A549 (cell line): ENCODE measurements at regions not wholly inside any gene's neighbourhood (a gene's known extent, or its start where the extent isn't known, plus 50 kb on each side); places are given as distances from the start of the nearest gene placed in this dataset.

ENCODE experiments used
- ATAC-seq, 2 experiments: fragments of 200-7000 bp in 1 of 2; fragments of >200 bp in 1 of 2; cut with Nextera tagmentation in 1 of 2; cut with Tn5 transposase in 1 of 2; 3 replicates each; pipeline versions ENCODE4 v1.8.0 to v1.9.1; 2018 to 2020; ENCODE audit warnings: mild to moderate bottlenecking in 1 of 2, moderate library complexity in 1 of 2
- CTCF ChIA-PET: fragments of 300-600 bp; sonication (Branson Sonifier 250); formaldehyde crosslinking; extraction: SDS; loops from one replicate; lab custom pipeline; 2021; ENCODE audit warnings: antibody characterized with exemption, inconsistent platforms; lab: Yijun Ruan, JAX
- POLR2A ChIA-PET: fragments of 350-600 bp; formaldehyde crosslinking; extraction: SDS; loops from one replicate; lab custom pipeline; 2021; ENCODE audit warnings: antibody characterized with exemption, inconsistent platforms; lab: Yijun Ruan, JAX
- DNase-seq, 2 experiments: peaks; one replicate each; pipeline versions ENCODE4 v3.0.0 to v3.0.0-alpha.2; 2011 to 2016; ENCODE audit warnings: low read depth in 1 of 2, low spot score in 1 of 2
- FAIRE-seq: peaks from 2 replicates; lab custom pipeline; 2011; peaks lifted over from hg19 to GRCh38; lab: Jason Lieb, UNC
- H3K27ac ChIP-seq, 2 experiments: fragments of >200 bp; sonication (Bioruptor Twin); formaldehyde crosslinking; 3 replicates each; pipeline ENCODE4 v1.5.1; 2016 to 2017
- H3K4me1 ChIP-seq: fragments of >200 bp; sonication (Bioruptor Twin); formaldehyde crosslinking; 3 replicates; pipeline ENCODE4 v1.6.1; 2016
- H3K4me2 ChIP-seq: fragments of >200 bp; sonication (Bioruptor Twin); formaldehyde crosslinking; 3 replicates; pipeline ENCODE4 v1.6.1; 2016
- H3K4me3 ChIP-seq: fragments of >200 bp; sonication (Bioruptor Twin); formaldehyde crosslinking; 3 replicates; pipeline ENCODE4 v1.5.1; 2016
- H3K9me3 ChIP-seq: fragments of >200 bp; sonication (Bioruptor Twin); formaldehyde crosslinking; 3 replicates; pipeline ENCODE4 v1.6.1; 2016
- BCL3 ChIP-seq: fragments of >200 bp; sonication (Bioruptor Twin); formaldehyde crosslinking; IDR thresholded peaks from 3 replicates; pipeline ENCODE4 v1.6.1; 2016
- BHLHE40 ChIP-seq: IDR thresholded peaks from 2 replicates; pipeline ENCODE4 v1.6.1; 2012; ENCODE audit warnings: low read depth, low read length, inconsistent platforms
- CBX8 ChIP-seq: fragments of 200-600 bp; sonication (generic); IDR thresholded peaks from 2 replicates; pipeline ENCODE4 v1.6.1; 2016
- E2F6 ChIP-seq: IDR thresholded peaks from 2 replicates; pipeline ENCODE4 v1.6.1; 2012; ENCODE audit warnings: low read depth, borderline replicate concordance
- EHMT2 ChIP-seq: fragments of 200-600 bp; sonication (generic); IDR thresholded peaks from 2 replicates; pipeline ENCODE4 v1.6.1; 2016; ENCODE audit warnings: antibody characterized with exemption, low read depth, mild to moderate bottlenecking, moderate library complexity
- ELK1 ChIP-seq: fragments of 150-350 bp; IDR thresholded peaks from 2 replicates; pipeline ENCODE4 v1.6.1; 2014; ENCODE audit warnings: low read depth, mild to moderate bottlenecking, low read length
- EP300 ChIP-seq, 2 experiments: fragments of >200 bp; sonication (Bioruptor Twin); formaldehyde crosslinking; IDR thresholded peaks; 2 replicates in 1 of 2; 3 replicates in 1 of 2; pipeline ENCODE4 v1.6.1; 2016 to 2017
- ESRRA ChIP-seq: fragments of 150-350 bp; IDR thresholded peaks from 2 replicates; pipeline ENCODE4 v1.6.1; 2014; ENCODE audit warnings: mild to moderate bottlenecking, low read length, borderline replicate concordance
- GATA3 ChIP-seq: IDR thresholded peaks from 2 replicates; pipeline ENCODE4 v1.6.1; 2012; ENCODE audit warnings: borderline replicate concordance
- HES2 ChIP-seq: fragments of >200 bp; sonication (Bioruptor Twin); formaldehyde crosslinking; IDR thresholded peaks from 2 replicates; pipeline ENCODE4 v1.6.1; 2016
- JUN ChIP-seq, 2 experiments: fragments of >200 bp; sonication (Bioruptor Twin); formaldehyde crosslinking; IDR thresholded peaks; 2 replicates in 1 of 2; 3 replicates in 1 of 2; pipeline ENCODE4 v1.6.1; 2016 to 2017
- JUNB ChIP-seq: fragments of >200 bp; sonication (Bioruptor Twin); formaldehyde crosslinking; IDR thresholded peaks from 2 replicates; pipeline ENCODE4 v1.6.1; 2016
- MAFK ChIP-seq: fragments of 450-650 bp; IDR thresholded peaks from 2 replicates; pipeline ENCODE4 v1.6.1; 2014; ENCODE audit not compliant: partially characterized antibody
- MAX ChIP-seq: IDR thresholded peaks from 2 replicates; pipeline ENCODE4 v1.6.1; 2012
- MAZ ChIP-seq: fragments of 150-350 bp; IDR thresholded peaks from 2 replicates; pipeline ENCODE4 v1.6.1; 2014; ENCODE audit warnings: antibody characterized with exemption, low read depth, low read length, borderline replicate concordance
- MYC ChIP-seq: IDR thresholded peaks from 2 replicates; pipeline ENCODE4 v1.6.1; 2012; ENCODE audit warnings: mild to moderate bottlenecking, inconsistent platforms, low read length, improper control_type of control experiment, borderline replicate concordance
- POLR2A ChIP-seq: IDR thresholded peaks from 2 replicates; pipeline ENCODE4 v1.6.1; 2012; ENCODE audit warnings: mild to moderate bottlenecking, low read length
- RAD21 ChIP-seq, 2 experiments: fragments of >200 bp in 1 of 2; sonication (Bioruptor Twin) in 1 of 2; formaldehyde crosslinking in 1 of 2; IDR thresholded peaks in 1 of 2; conservative IDR thresholded peaks in 1 of 2; 2 replicates in 1 of 2; 3 replicates in 1 of 2; pipeline ENCODE4 v1.6.1; 2012 to 2018; ENCODE audit warnings: inconsistent platforms in 1 of 2
- REST ChIP-seq: fragments of 200-600 bp; sonication (generic); IDR thresholded peaks from 2 replicates; pipeline ENCODE4 v1.6.1; 2016; ENCODE audit warnings: antibody characterized with exemption, mild to moderate bottlenecking, moderate library complexity
- RFX5 ChIP-seq: fragments of 450-650 bp; IDR thresholded peaks from 2 replicates; pipeline ENCODE4 v1.7.1; 2014; ENCODE audit warnings: antibody characterized with exemption, mild to moderate bottlenecking, moderate library complexity
- ZFP36 ChIP-seq: fragments of 450-650 bp; IDR thresholded peaks from 2 replicates; pipeline ENCODE4 v1.6.1; 2014; ENCODE audit warnings: borderline replicate concordance; ENCODE audit not compliant: partially characterized antibody
- WGBS: methylation state at CpG from one replicate; pipeline ENCODE4 v1.1.6; 2017; ENCODE audit errors: missing lambda C conversion rate; 5-methylcytosine and 5-hydroxymethylcytosine counted together

- no peak for TF ChIP-seq REST
- TF ChIP-seq BHLHE40 = no peak
- no peak for TF ChIP-seq MAZ
- no peak for TF ChIP-seq JUN (IDR thresholded peaks at IDR 0.05)
Observed at GRCh38 chr15:93417631-93418030, 328.6 kb upstream of the RGMA start (continued).

- FAIRE-seq = no peak
- WGBS = under 1% methylated on average over 6 of the region's 6 CpGs
- ATAC-seq = no peak
- Histone ChIP-seq H3K9me3 (no peaks in the 10 kb centered on the region), H3K4me2 (no peak overlapping the region), H3K4me1 (no peaks in the 10 kb centered on the region), H3K4me3 (no peak overlapping the region), H3K27ac (no peak overlapping the region)
- CTCF ChIA-PET = interaction anchor here (2.6 kb wide), 1 partner anchor 10 kb away, joined by 8 read pairs; no protein-coding TSS in a partner anchor
- no peak for DNase-seq
- TF ChIP-seq ESRRA (no peak), ELK1 (no peak), EHMT2 (no peak), CBX8 (no peak), JUNB (no peak), GATA3 (no peak), ZFP36 (no peak)
- POLR2A ChIA-PET = no interaction called here
Observed at GRCh38 chr15:93417156-93417555, 328.1 kb upstream of the RGMA start.

GRCh38 chr15:93415576-93415975 lies 326.6 kb upstream of the RGMA start:
- H3K4me2 ChIP-seq = no peak overlapping the region
- WGBS = 16% methylated on average over 3 of the region's 3 CpGs
- POLR2A ChIA-PET = no interaction called here

GRCh38 chr15:93414576-93415231 lies 325.7 kb upstream of the RGMA start:
- CTCF ChIA-PET = interaction anchor here (1.9 kb wide), 1 partner anchor 9 kb away, joined by 6 read pairs; no protein-coding TSS in a partner anchor
- POLR2A ChIA-PET = no interaction called here
- Histone ChIP-seq H3K4me2 (no peak overlapping the region), H3K9me3 (no peaks in the 10 kb centered on the region), H3K4me3 (no peak overlapping the region), H3K27ac (no peak overlapping the region), H3K4me1 (no peaks in the 10 kb centered on the region)
- no peak for FAIRE-seq
- no peak for ATAC-seq
- 23% methylated on average over 11 of the region's 11 CpGs for WGBS
- no peak for DNase-seq
- TF ChIP-seq RAD21 (conservative IDR thresholded peaks at IDR 0.05 in 1 of 2, IDR thresholded peaks at IDR 0.05 in 1 of 2) (no peak), MAFK (no peak), BHLHE40 (no peak), EP300 (IDR thresholded peaks at IDR 0.05) (no peak), E2F6 (no peak), MAX (no peak), HES2 (no peak), POLR2A (no peak)

More at GRCh38 chr15:93415576-93415975, 326.6 kb upstream of the RGMA start:
- Histone ChIP-seq H3K4me1 (no peaks in the 10 kb centered on the region), H3K4me3 (no peak overlapping the region), H3K9me3 (no peaks in the 10 kb centered on the region)
- ATAC-seq = no peak
- no peak for TF ChIP-seq BCL3
- TF ChIP-seq MYC = no peak
- no peak for TF ChIP-seq RFX5
- TF ChIP-seq, all 56 proteins: peak for 0
- FAIRE-seq = no peak
- CTCF ChIA-PET = interaction anchor here (2.6 kb wide), 1 partner anchor 8 kb away, joined by 8 read pairs; no protein-coding TSS in a partner anchor
- no peak overlapping the region for H3K27ac ChIP-seq
- DNase-seq = no peak
